SK-N-SH (cell line): ENCODE measurements at regions not wholly inside any gene's neighbourhood (a gene's known extent, or its start where the extent isn't known, plus 50 kb on each side); places are given as distances from the start of the nearest gene placed in this dataset.

ENCODE experiments used
- CTCF ChIA-PET: fragments of 300-600, 350-600 bp; formaldehyde crosslinking; extraction: SDS; loops from one replicate; lab custom pipeline; 2021; lab: Yijun Ruan, JAX
- POLR2A ChIA-PET: fragments of 350-600 bp; sonication (Branson Sonifier 250); formaldehyde crosslinking; extraction: SDS; loops from one replicate; lab custom pipeline; 2020; ENCODE audit warnings: antibody characterized with exemption, inconsistent platforms; lab: Yijun Ruan, JAX
- DNase-seq: peaks from one replicate; pipeline ENCODE4 v3.0.0; 2012
- H2AFZ ChIP-seq: fragments of 200-600 bp; sonication (generic); 2 replicates; pipeline ENCODE4 v1.8.1; 2016; ENCODE audit warnings: antibody characterized with exemption, mild to moderate bottlenecking, low read depth
- H3F3A ChIP-seq: fragments of 200-600 bp; sonication (generic); replicated peaks from 2 replicates; pipeline ENCODE3; 2016; ENCODE audit warnings: antibody characterized with exemption, mild to moderate bottlenecking; ENCODE audit not compliant: insufficient read depth
- H3K27ac ChIP-seq, 2 experiments: fragments of 200-500 bp in 1 of 2; fragments of 200-600 bp in 1 of 2; sonication (Bioruptor generic) in 1 of 2; sonication (generic), shearing (Covaris generic) in 1 of 2; 2 replicates each; pipeline versions ENCODE4 v1.5.1 to v1.6.1; 2014 to 2016; ENCODE audit warnings: low read depth in 2 of 2, inconsistent platforms in 1 of 2, low read length in 1 of 2, mild to moderate bottlenecking in 1 of 2, mixed read lengths in 1 of 2
- H3K27me3 ChIP-seq: fragments of 200-600 bp; sonication (generic), shearing (Covaris generic); 2 replicates; pipeline ENCODE4 v1.6.1; 2016; ENCODE audit warnings: mixed run types; ENCODE audit not compliant: insufficient read depth
- H3K36me3 ChIP-seq, 2 experiments: fragments of 200-500 bp in 1 of 2; fragments of 200-600 bp in 1 of 2; sonication (Bioruptor generic) in 1 of 2; sonication (generic) in 1 of 2; replicated peaks in 1 of 2; 2 replicates each; pipeline versions ENCODE3 to v1.5.1; 2014 to 2016; ENCODE audit warnings: low read length in 1 of 2, mild to moderate bottlenecking in 1 of 2; ENCODE audit not compliant: insufficient read depth in 2 of 2, control insufficient read depth in 1 of 2
- H3K4me1 ChIP-seq, 2 experiments: fragments of 200-500 bp in 1 of 2; fragments of 200-600 bp in 1 of 2; sonication (Bioruptor generic) in 1 of 2; sonication (generic), shearing (Covaris generic) in 1 of 2; 2 replicates each; pipeline versions ENCODE4 v1.5.1 to v1.6.1; 2014 to 2016; ENCODE audit warnings: low read depth in 1 of 2, low read length in 1 of 2, mixed run types in 1 of 2; ENCODE audit not compliant: insufficient read depth in 2 of 2, control insufficient read depth in 1 of 2
- H3K4me2 ChIP-seq: fragments of 200-600 bp; sonication (generic), shearing (Covaris generic); 2 replicates; pipeline ENCODE4 v1.6.1; 2017; ENCODE audit warnings: mixed run types
- H3K4me3 ChIP-seq, 2 experiments: fragments of 200-500 bp in 1 of 2; fragments of 200-600 bp in 1 of 2; sonication (Bioruptor generic) in 1 of 2; sonication (generic), shearing (Covaris generic) in 1 of 2; 2 replicates each; pipeline versions ENCODE4 v1.5.1 to v1.8.1; 2014 to 2016; ENCODE audit warnings: low read depth in 2 of 2, inconsistent platforms in 1 of 2, low read length in 1 of 2, mild to moderate bottlenecking in 1 of 2, mixed read lengths in 1 of 2, moderate library complexity in 1 of 2
- H3K79me2 ChIP-seq: fragments of 200-600 bp; sonication (generic); 2 replicates; pipeline ENCODE4 v1.8.1; 2017; ENCODE audit warnings: mild to moderate bottlenecking; ENCODE audit not compliant: insufficient read depth
- H3K9ac ChIP-seq: fragments of 200-600 bp; sonication (generic); 2 replicates; pipeline ENCODE4 v1.6.1; 2017; ENCODE audit warnings: mixed run types
- H3K9me2 ChIP-seq: fragments of 200-600 bp; sonication (generic); 2 replicates; pipeline ENCODE4 v1.6.1; 2017; ENCODE audit warnings: mixed run types
- H3K9me3 ChIP-seq: fragments of 200-600 bp; sonication (generic); 2 replicates; pipeline ENCODE4 v1.6.1; 2017; ENCODE audit warnings: mixed run types, mild to moderate bottlenecking, moderate library complexity
- H4K20me1 ChIP-seq: fragments of 200-600 bp; sonication (generic); 2 replicates; pipeline ENCODE4 v1.6.1; 2017; ENCODE audit warnings: mild to moderate bottlenecking, mixed run types; ENCODE audit not compliant: insufficient read depth
- ELF1 ChIP-seq: IDR thresholded peaks from 2 replicates; pipeline ENCODE4 v1.4.0; 2012
- EZH2phosphoT487 ChIP-seq: fragments of 200-600 bp; sonication (generic); IDR thresholded peaks from 2 replicates; pipeline ENCODE4 v1.6.1; 2017; ENCODE audit warnings: low read depth, mixed run types, mild to moderate bottlenecking, antibody characterized with exemption, moderate library complexity, borderline replicate concordance
- FOSL2 ChIP-seq: IDR thresholded peaks from 2 replicates; pipeline ENCODE4 v1.4.0; 2012; ENCODE audit warnings: low read depth, mild to moderate bottlenecking, moderate library complexity, borderline replicate concordance
- FOXM1 ChIP-seq: IDR thresholded peaks from 2 replicates; pipeline ENCODE4 v1.4.0; 2012; ENCODE audit warnings: low read depth, mild to moderate bottlenecking
- GABPA ChIP-seq: IDR thresholded peaks from 2 replicates; pipeline ENCODE4 v1.4.0; 2012; ENCODE audit warnings: low read depth, mild to moderate bottlenecking
- JUND ChIP-seq: IDR thresholded peaks from 2 replicates; pipeline ENCODE4 v1.4.0; 2012
- MEF2A ChIP-seq: IDR thresholded peaks from 2 replicates; pipeline ENCODE4 v1.4.0; 2012; ENCODE audit warnings: low read depth, borderline replicate concordance
- NFIC ChIP-seq: IDR thresholded peaks from 2 replicates; pipeline ENCODE4 v1.4.0; 2012; ENCODE audit warnings: borderline replicate concordance
- NRF1 ChIP-seq: IDR thresholded peaks from 2 replicates; pipeline ENCODE4 v1.6.1; 2012; ENCODE audit warnings: low read depth, mild to moderate bottlenecking, low read length
- RFX5 ChIP-seq: IDR thresholded peaks from 2 replicates; pipeline ENCODE4 v1.6.1; 2012; ENCODE audit warnings: mild to moderate bottlenecking, improper control_type of control experiment, low read length
- RXRA ChIP-seq: IDR thresholded peaks from 2 replicates; pipeline ENCODE4 v1.4.0; 2012; ENCODE audit warnings: low read depth, mild to moderate bottlenecking, borderline replicate concordance
- SMC3 ChIP-seq: IDR thresholded peaks from 2 replicates; pipeline ENCODE4 v1.6.1; 2012; ENCODE audit warnings: low read depth, low read length, improper control_type of control experiment
- TAF1 ChIP-seq: IDR thresholded peaks from 2 replicates; pipeline ENCODE4 v1.6.1; 2012; ENCODE audit warnings: low read depth, mild to moderate bottlenecking, low read length, moderate library complexity, borderline replicate concordance
- YY1 ChIP-seq: IDR thresholded peaks from 2 replicates; pipeline ENCODE4 v1.4.0; 2012; ENCODE audit warnings: low read depth, mild to moderate bottlenecking
- WGBS: methylation state at CpG from one replicate; pipeline ENCODE4 v1.1.6; 2017; ENCODE audit warnings: low lambda C conversion rate; 5-methylcytosine and 5-hydroxymethylcytosine counted together
- TF ChIP-seq, protein P1 (sequence below): fragments of 150-350 bp; IDR thresholded peaks from 2 replicates; pipeline ENCODE4 v1.6.1; 2016; ENCODE audit warnings: mild to moderate bottlenecking, low read depth, low read length
- TF ChIP-seq, protein P2 (sequence below): IDR thresholded peaks from 2 replicates; pipeline ENCODE4 v1.4.0; 2012; ENCODE audit warnings: low read depth
- TF ChIP-seq, protein P3 (sequence below): fragments of 200-600 bp; sonication (generic); IDR thresholded peaks from 2 replicates; pipeline ENCODE4 v1.6.1; 2017; ENCODE audit warnings: antibody characterized with exemption, mild to moderate bottlenecking, moderate library complexity
- TF ChIP-seq, protein P4 (sequence below): IDR thresholded peaks from 2 replicates; pipeline ENCODE4 v1.6.1; 2012; ENCODE audit warnings: mild to moderate bottlenecking, low read depth, low read length, moderate library complexity

DNA sequence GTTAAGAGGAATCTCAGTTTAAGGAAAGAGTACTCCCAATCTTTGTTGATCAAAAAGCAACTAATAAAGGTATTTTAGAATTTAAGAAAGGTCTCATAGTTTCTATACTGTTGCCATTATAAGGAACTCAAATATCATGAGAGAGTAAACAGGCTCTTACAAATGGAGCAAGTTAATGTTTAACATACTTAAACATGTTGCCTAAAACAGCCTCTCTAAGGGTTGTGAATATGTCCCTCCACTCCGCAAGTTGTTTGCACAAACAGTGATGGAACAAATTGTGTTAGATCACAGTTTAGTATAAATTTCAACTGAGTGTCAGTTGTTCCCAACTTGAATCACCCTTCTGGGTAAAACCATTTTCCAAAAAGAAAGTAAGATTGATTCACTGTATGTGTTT is 1678.3 kb downstream of the PCDH19 start:
- ChIA-PET CTCF (no interaction called here), POLR2A (no interaction called here)
- Histone ChIP-seq H2AFZ (no peak overlapping the region), H3K4me3 (no peak overlapping the region), H3K36me3 (no peaks in the 10 kb centered on the region), H3K4me2 (no peak overlapping the region), H3K9ac (no peak overlapping the region), H4K20me1 (no peaks in the 10 kb centered on the region), H3K79me2 (no peaks in the 10 kb centered on the region), H3K4me1 (no peaks in the 10 kb centered on the region), H3K9me3 (no peaks in the 10 kb centered on the region), H3K27me3 (no peaks in the 10 kb centered on the region), H3K9me2 (no peaks in the 10 kb centered on the region), H3K27ac (no peak overlapping the region), H3F3A (no peaks in the 10 kb centered on the region)
- DNase-seq: no peak
- TF ChIP-seq YY1 (no peak), RFX5 (no peak), MEF2A (no peak), RXRA (no peak), FOSL2 (no peak), FOXM1 (no peak), JUND (no peak), NRF1 (no peak), TAF1 (no peak), GABPA (no peak), SMC3 (no peak), ELF1 (no peak), EZH2phosphoT487 (no peak), NFIC (no peak)
- TF ChIP-seq, protein P1, sequence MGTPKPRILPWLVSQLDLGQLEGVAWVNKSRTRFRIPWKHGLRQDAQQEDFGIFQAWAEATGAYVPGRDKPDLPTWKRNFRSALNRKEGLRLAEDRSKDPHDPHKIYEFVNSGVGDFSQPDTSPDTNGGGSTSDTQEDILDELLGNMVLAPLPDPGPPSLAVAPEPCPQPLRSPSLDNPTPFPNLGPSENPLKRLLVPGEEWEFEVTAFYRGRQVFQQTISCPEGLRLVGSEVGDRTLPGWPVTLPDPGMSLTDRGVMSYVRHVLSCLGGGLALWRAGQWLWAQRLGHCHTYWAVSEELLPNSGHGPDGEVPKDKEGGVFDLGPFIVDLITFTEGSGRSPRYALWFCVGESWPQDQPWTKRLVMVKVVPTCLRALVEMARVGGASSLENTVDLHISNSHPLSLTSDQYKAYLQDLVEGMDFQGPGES: no peak
- TF ChIP-seq, protein P2, sequence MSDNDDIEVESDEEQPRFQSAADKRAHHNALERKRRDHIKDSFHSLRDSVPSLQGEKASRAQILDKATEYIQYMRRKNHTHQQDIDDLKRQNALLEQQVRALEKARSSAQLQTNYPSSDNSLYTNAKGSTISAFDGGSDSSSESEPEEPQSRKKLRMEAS: no peak
- TF ChIP-seq, protein P3, sequence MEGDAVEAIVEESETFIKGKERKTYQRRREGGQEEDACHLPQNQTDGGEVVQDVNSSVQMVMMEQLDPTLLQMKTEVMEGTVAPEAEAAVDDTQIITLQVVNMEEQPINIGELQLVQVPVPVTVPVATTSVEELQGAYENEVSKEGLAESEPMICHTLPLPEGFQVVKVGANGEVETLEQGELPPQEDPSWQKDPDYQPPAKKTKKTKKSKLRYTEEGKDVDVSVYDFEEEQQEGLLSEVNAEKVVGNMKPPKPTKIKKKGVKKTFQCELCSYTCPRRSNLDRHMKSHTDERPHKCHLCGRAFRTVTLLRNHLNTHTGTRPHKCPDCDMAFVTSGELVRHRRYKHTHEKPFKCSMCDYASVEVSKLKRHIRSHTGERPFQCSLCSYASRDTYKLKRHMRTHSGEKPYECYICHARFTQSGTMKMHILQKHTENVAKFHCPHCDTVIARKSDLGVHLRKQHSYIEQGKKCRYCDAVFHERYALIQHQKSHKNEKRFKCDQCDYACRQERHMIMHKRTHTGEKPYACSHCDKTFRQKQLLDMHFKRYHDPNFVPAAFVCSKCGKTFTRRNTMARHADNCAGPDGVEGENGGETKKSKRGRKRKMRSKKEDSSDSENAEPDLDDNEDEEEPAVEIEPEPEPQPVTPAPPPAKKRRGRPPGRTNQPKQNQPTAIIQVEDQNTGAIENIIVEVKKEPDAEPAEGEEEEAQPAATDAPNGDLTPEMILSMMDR: no peak
- TF ChIP-seq, protein P4, sequence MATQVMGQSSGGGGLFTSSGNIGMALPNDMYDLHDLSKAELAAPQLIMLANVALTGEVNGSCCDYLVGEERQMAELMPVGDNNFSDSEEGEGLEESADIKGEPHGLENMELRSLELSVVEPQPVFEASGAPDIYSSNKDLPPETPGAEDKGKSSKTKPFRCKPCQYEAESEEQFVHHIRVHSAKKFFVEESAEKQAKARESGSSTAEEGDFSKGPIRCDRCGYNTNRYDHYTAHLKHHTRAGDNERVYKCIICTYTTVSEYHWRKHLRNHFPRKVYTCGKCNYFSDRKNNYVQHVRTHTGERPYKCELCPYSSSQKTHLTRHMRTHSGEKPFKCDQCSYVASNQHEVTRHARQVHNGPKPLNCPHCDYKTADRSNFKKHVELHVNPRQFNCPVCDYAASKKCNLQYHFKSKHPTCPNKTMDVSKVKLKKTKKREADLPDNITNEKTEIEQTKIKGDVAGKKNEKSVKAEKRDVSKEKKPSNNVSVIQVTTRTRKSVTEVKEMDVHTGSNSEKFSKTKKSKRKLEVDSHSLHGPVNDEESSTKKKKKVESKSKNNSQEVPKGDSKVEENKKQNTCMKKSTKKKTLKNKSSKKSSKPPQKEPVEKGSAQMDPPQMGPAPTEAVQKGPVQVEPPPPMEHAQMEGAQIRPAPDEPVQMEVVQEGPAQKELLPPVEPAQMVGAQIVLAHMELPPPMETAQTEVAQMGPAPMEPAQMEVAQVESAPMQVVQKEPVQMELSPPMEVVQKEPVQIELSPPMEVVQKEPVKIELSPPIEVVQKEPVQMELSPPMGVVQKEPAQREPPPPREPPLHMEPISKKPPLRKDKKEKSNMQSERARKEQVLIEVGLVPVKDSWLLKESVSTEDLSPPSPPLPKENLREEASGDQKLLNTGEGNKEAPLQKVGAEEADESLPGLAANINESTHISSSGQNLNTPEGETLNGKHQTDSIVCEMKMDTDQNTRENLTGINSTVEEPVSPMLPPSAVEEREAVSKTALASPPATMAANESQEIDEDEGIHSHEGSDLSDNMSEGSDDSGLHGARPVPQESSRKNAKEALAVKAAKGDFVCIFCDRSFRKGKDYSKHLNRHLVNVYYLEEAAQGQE: no peak
- 27% methylated on average over 1 of the region's 1 CpG for WGBS
